SH-SY5Y (cell line): ENCODE measurements at regions not wholly inside any gene's neighbourhood (a gene's known extent, or its start where the extent isn't known, plus 50 kb on each side); places are given as distances from the start of the nearest gene placed in this dataset.

ENCODE experiments used
- GATA2 ChIP-seq: IDR thresholded peaks from 2 replicates; pipeline ENCODE4 v1.6.1; 2011; ENCODE audit warnings: mild to moderate bottlenecking, low read depth, low read length
- GATA3 ChIP-seq: IDR thresholded peaks from 2 replicates; pipeline ENCODE4 v1.6.1; 2011; ENCODE audit warnings: low read depth, mild to moderate bottlenecking, low read length, moderate library complexity

DNA sequence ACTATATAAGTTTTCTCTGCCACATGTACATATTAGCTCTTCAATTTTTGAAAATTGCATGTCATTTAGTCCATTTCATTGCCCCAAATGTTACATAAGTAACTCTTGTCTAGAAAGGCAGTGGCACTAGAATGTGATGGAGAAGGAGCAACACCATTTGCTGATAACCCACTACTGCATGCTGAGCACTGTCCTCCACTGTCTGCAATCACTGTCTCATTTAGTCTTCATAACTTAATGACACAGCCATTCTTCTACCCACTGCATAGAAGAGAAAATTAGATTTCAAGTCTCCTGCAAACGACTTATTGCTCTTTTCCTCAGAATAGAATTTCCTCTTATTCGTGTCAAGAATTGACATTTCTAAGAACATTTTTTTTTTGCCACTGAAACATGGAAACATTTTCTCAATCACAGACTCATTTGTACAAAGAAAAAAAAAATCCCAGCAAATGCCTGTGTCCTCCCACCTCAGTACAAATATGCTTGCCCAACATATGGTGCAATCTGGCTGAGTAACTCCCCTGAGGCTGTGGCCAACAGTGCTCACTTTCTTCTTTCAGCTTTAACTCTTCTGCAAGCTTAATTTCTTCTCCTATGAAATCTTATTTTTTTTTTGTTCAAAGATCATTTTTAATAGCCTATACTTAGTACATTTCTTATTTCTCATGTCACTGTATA lies 768.6 kb upstream of the HS6ST1 start:
- TF ChIP-seq GATA2 (no peak), GATA3 (no peak)

DNA sequence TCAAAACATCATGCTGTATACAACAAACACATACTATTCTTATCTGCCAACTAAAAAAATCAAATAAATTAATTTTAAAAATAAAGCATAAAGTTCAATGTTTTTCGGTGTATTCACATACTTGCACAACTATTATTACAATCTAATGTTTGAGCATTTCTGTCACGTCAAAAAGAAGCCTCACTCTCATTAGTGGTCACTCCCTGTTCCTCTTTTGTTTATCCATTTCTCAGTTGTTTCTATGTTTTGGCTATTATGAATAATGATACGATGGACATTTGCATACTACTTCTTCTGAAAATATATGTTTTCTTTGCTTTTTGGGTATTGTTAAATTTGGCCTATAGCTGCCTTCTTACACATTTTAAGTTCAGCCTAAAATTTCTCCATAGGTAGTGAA lies 773.0 kb upstream of the HS6ST1 start:
- TF ChIP-seq GATA3 (no peak), GATA2 (no peak)

DNA sequence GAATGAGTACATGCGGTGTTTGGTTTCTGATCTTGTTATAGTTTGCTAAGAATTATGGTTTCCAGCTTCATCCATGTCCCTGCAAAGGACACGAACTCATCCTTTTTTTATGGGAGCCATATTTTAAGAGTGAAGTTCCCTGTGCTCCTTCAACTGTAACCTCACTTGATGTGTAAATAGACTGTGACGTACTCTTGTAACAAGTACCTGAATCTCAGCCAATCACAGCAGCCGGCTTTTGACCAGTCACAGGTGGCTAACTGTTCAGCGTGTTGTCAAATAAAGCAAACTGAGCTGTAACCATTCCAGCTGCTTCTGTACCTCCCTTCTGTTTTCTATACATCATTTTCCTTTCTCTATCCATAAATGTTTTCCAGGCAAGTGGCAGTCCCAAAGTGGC lies 774.3 kb upstream of the HS6ST1 start:
- TF ChIP-seq GATA3 = no peak
- TF ChIP-seq GATA2 = no peak

DNA sequence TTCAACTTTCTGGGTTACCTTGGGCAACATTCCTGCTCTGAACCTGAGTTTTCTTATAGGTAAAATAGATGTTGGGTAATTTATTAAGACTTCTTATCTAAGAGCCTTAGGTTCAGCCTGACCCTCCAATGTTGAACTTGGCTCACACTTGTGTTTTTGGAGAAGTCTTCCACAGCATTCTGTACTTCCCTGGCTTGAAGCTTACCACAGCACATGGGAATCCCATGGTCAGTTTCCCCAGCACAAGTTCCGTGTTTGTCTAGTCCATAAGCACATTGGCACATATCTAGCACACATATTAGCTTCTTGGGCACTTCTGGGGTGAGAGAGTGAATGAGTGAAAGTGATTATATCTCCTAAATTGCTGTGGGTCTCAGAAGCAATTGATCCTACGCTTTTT lies 782.5 kb upstream of the HS6ST1 start:
- no peak for TF ChIP-seq GATA2

DNA sequence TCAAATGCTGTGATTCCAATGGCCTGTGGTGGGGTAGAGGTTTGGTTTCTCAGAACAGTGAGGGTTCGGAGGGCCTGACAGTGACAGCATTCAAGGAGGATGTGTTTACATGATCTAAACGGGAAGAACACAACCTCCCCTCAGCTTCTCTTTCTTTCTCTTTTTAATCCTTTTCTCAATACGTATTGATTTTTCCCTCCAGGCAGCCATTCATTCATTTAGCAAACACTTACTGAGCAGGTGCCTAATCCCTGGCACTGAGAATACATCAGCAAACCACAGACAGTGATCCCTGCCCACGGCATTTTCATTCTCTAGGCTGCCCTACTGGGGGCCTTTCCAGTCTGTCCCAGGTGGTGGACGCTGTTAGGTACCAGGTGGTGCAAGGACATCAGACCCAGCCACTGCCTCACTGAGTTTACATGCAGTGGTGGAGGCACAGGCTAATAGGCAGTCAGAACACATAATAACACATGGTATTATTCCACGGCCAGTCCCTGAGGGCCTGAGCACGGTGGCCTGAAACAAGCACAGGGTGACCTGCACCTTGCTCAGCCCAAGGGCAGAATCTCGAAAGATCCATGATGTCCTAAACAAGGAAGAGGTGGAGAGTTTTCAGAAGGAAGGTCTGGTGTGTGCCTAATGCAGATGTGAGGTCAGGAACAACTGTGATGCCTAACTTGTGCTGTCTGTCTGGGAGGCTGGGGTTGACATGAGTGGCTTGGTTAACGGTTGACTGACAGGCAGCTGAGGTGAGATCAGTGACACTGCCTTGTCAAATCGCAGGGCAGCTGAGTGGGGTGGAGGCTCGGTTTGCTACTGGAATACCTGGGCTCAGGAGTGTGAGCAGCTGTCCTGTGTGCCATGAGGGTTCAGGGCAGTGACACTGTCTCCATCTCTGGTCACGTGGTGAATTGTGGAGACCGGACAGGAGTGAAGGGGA lies 785.5 kb upstream of the HS6ST1 start:
- no peak for TF ChIP-seq GATA3
- TF ChIP-seq GATA2 = no peak

DNA sequence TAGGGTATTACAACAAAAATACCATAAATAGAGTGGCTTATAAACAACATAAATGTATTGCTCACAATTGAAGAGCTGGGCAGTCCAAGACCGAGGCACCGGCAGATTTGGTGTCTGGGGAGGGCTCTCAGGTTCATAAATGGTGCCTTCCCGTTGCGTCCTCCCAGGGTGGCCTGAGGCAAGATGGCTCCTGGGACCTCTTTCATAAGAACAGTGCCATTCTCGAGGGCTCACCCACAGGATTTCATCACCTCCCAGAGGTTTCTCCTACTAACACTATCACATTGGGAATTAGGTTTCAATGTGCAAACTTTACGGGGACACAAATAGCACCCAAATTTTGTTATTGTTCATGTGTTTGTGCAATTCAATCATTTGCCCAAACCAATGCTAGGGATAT lies 793.5 kb upstream of the HS6ST1 start:
- TF ChIP-seq GATA3 (no peak), GATA2 (no peak)

DNA sequence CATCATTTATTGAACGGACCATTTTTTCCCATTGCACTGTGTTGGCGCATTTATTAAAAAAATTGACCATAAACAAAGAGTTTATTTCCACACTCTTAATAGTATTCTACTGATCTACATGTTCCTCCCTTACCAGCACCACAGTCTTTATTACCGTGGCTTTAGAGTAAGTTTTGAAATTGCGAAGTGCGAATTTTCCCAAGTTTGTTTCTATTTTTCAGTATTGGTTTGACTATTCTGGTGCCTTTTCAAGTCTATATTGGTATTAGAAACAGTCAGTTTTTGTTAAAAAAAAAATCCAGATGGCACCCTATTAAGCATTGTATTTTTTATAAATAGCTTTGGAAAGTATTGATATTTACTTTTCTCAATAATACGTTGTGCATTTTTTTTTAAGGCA lies 795.1 kb upstream of the HS6ST1 start:
- TF ChIP-seq GATA3 (no peak), GATA2 (no peak)

DNA sequence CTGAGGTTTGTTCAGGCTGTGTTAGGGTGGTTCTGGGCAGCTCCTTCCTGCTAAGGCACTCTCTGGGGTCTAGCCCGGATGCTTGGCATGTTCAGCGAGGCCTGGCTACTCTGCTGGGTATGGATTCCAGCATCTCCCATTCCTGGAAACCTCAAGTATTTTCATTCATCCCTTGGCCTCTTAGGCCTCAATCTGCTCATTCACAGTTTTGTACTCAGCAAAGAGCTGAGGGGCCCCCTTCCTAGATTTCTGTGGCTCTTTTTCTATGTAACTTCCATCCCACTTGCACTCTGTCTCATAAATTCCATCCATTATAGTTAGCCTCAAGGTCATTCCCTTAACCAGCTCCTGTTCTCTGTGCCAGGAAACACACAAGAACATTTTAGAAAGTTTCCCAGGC lies 798.8 kb upstream of the HS6ST1 start:
- TF ChIP-seq GATA3 (no peak), GATA2 (no peak)

DNA sequence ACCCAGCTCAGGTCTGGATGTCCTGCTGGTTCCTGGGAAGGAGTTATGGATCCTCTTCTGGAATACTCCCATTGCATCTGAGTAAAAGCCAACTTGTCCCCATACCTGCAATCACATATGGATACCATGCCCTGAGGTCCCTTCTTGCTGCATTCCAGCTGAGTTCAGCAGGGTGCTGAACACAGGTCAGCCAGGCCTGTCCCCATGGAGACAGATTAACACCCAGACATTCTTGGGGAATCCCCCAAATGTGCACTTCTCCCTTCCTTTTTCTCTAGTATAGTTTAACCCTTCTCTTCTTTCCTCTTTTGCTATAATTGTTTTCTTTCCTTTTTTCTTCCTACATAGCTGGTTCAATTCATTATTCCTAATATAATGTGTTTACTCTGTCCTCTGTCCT lies 799.6 kb upstream of the HS6ST1 start:
- TF ChIP-seq GATA3 (no peak), GATA2 (no peak)

DNA sequence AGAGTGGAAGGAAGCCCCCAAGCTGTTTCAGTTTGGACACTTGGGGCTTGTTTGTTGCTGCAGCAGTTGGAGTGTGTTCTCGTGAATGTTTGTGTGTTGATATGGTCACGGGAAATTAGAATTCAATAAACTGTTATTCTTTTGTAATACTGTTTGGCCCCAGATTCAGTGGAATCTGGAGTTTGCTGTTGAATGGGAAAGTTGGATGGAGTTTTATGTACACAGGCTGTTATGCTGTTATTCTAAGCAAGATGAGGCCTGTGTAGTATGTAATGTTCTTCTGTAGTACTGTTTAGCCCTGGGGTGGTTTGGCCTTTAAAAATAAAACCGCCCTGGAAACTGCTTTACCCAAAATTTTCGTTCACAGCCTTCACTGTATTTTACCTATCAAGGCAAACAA lies 810.4 kb upstream of the HS6ST1 start:
- TF ChIP-seq GATA3 (no peak), GATA2 (no peak)

DNA sequence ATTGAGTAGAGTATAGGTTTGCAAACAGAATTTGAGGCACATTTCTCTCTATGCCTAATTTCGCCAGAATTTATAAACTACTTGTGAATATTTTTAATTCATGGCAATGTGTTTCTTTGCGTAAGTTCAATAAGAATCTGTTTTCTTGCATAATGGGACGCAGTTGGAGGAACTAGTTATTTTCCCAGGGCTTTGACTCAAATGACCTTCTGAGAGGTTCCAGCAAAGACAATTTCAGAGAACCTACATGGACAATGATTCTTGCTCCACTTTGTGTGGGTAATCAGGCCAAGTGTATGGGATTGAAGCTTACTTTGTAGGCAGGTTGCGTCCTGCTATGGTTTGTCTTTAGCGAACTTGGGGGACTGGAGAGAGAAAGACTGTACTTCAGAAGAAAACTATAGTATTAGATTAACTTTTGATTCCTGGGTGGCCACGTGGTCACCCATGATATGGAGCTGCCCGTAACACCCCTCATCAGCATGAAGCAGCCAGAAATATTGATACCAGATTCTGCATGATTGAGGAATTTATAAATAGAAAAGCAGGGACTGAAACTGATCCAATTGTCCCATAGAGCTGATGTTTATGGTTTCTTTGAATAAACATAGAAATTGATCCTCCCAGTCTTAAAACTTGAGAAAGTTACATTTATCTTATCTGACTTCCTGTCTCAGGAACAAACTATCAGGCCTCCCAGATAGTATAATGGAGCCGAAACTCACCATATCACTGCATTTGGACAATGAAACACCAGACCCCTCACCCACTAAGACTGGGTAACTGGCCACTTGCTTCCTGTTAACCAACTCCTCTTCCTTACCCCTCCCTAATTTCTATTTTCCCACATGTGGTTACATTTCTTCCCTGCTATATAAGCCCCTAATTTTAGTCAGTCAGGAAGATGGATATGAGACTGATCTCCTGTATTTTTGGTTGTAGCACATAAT lies 815.3 kb upstream of the HS6ST1 start:
- TF ChIP-seq GATA2 (no peak), GATA3 (no peak)

DNA sequence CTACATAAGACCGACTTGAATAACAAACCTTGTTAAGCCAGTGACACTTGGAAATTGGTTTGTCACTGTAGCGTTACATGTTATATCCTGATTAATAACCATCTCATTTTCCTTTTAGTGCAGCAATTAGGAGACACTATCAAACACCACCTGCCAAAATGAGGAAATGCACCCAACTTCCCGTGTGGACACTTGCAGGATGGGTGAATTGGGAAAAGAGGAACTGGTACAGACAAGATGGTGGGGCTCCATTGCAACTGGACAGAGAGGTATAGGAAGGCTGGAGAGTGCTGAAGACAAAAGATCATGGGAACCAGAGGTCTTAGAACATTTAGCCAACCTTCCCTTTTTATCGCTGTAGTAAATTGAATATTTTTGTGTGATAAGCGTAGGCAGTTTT lies 816.3 kb upstream of the HS6ST1 start:
- no peak for TF ChIP-seq GATA2
- TF ChIP-seq GATA3 = no peak

DNA sequence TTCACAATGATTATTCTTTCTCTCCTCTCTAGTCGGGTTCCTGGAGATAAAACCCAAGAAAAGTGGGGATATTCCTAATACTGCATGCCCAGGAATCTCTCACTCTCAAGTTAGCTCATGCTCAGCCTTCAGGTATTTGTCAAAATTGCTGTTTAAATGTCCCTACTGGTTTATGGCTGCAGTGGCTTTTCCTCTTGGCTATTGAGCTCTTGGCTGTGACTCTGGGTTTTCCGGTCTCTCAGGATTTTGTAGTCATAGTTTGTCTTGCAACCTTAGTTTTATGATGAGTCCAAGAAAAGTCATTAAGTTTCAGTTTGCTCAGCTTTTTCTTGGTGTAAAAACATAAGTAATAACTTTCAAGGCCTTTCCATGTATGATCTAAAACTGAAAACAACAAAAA lies 820.7 kb upstream of the HS6ST1 start:
- TF ChIP-seq GATA2 (no peak), GATA3 (no peak)

DNA sequence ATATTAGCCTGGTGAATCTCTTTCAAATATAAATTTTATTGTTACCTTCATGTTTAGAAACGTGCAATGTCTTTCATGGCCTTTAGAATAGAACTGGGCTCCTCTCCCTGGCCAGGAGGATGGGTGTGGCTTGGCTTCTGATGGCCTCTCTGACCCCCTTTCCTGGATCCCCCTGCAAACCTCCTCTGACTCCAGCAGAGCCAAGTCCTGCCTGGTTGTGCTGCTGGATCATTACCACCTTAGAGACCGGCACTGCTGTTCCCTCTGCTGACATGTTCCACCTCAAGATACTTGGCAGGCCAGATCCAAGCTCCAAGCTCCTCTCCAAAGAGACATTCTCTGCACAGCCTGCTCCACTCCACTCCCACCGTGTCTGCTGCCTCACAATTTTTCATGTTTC lies 823.8 kb upstream of the HS6ST1 start:
- TF ChIP-seq GATA2 (no peak), GATA3 (no peak)
